H1 (cell line): ENCODE measurements at regions not wholly inside any gene's neighbourhood (a gene's known extent, or its start where the extent isn't known, plus 50 kb on each side); places are given as distances from the start of the nearest gene placed in this dataset.

Experiments
- CHD2 ChIP-seq: IDR thresholded peaks from 2 replicates; pipeline ENCODE4 v1.6.1; 2012; ENCODE audit warnings: low read length, improper control_type of control experiment
- CTCF ChIP-seq, 3 experiments: IDR thresholded peaks; 1 replicate in 2 of 3; 2 replicates in 1 of 3; pipeline versions ENCODE4 v1.5.1 to v1.6.1; 2011; ENCODE audit warnings: low read length in 3 of 3, mild to moderate bottlenecking in 3 of 3, inconsistent platforms in 2 of 3, low read depth in 1 of 3, moderate library complexity in 1 of 3; ENCODE audit not compliant: insufficient read depth in 1 of 3; ENCODE audit errors: control extremely low read depth in 1 of 3
- MAX ChIP-seq: IDR thresholded peaks from 2 replicates; pipeline ENCODE4 v1.6.1; 2012; ENCODE audit warnings: inconsistent platforms

- TF ChIP-seq CTCF (IDR thresholded peaks at IDR 0.05; ENCODE audit: control extremely low read depth in 1 of 3, insufficient read depth in 1 of 3, low read depth in 1 of 3, low read length in 3 of 3) (no peak), CHD2 (no peak), MAX (no peak)
- TF ChIP-seq, all 59 proteins: peak for 0
Measured at GRCh38 chr1:112245114-112245513, 150.9 kb upstream of the CTTNBP2NL start (continued).
